Skeletal muscle cell (primary cell): ENCODE measurements at regions not wholly inside any gene's neighbourhood (a gene's known extent, or its start where the extent isn't known, plus 50 kb on each side); places are given as distances from the start of the nearest gene placed in this dataset.

Source experiments
- DNase-seq: peaks from one replicate; pipeline ENCODE4 v3.0.0-alpha.2; 2010; ENCODE audit warnings: low read depth
- H3K4me3 ChIP-seq: 2 replicates; pipeline ENCODE4 v1.5.1; 2011; ENCODE audit warnings: low read depth, mild to moderate bottlenecking, control low read depth, low read length, moderate library complexity

GRCh38 chr12:14313379-14314138 lies 51.9 kb upstream of the ATF7IP start:
- H3K4me3 ChIP-seq: no peak overlapping the region
- no peak for DNase-seq

GRCh38 chr12:14314801-14315200 lies 50.7 kb upstream of the ATF7IP start:
- no peak for DNase-seq
- no peak overlapping the region for H3K4me3 ChIP-seq

- no peak for DNase-seq
Measured at GRCh38 chr12:14315501-14315900, 50.0 kb upstream of the ATF7IP start.

More at GRCh38 chr12:14315501-14315900, 50.0 kb upstream of the ATF7IP start:
- no peak overlapping the region for H3K4me3 ChIP-seq
